MCF 10A (cell line): ENCODE measurements at regions not wholly inside any gene's neighbourhood (a gene's known extent, or its start where the extent isn't known, plus 50 kb on each side); places are given as distances from the start of the nearest gene placed in this dataset.

ENCODE experiments used
- BruUV-seq: library from RNA; stranded (reverse); fragments of 400-500 nt; replicated peaks from 2 replicates; lab custom pipeline; 2021; lab: Mats Ljungman, UMichigan
- CTCF ChIA-PET: fragments of 300-600 bp; sonication (Branson Sonifier 250); formaldehyde crosslinking; extraction: SDS; loops from one replicate; lab custom pipeline; 2021; ENCODE audit warnings: antibody characterized with exemption, inconsistent platforms; lab: Yijun Ruan, JAX
- POLR2A ChIA-PET: fragments of 300-600, 350-650 bp; sonication (Branson Sonifier 250); formaldehyde crosslinking; extraction: SDS; loops from one replicate; lab custom pipeline; 2020; ENCODE audit warnings: antibody characterized with exemption, inconsistent platforms; lab: Yijun Ruan, JAX
- DNase-seq: peaks from one replicate; pipeline ENCODE4 v3.0.0-alpha.2; 2018; ENCODE audit not compliant: unreplicated experiment
- H3K27ac Mint-ChIP-seq: one replicate; pipeline ENCODE4 v1.8.0; 2022; ENCODE audit warnings: mild to moderate bottlenecking, low read depth, mixed read lengths; ENCODE audit not compliant: unreplicated experiment
- H3K27me3 Mint-ChIP-seq: one replicate; pipeline ENCODE4 v1.8.0; 2022; ENCODE audit warnings: mixed read lengths; ENCODE audit not compliant: insufficient read depth, unreplicated experiment
- H3K36me3 Mint-ChIP-seq: one replicate; pipeline ENCODE4 v1.8.0; 2022; ENCODE audit warnings: mild to moderate bottlenecking, moderate library complexity, mixed read lengths; ENCODE audit not compliant: insufficient read depth, unreplicated experiment
- H3K4me1 Mint-ChIP-seq: one replicate; pipeline ENCODE4 v1.8.0; 2022; ENCODE audit warnings: mixed read lengths; ENCODE audit not compliant: insufficient read depth, unreplicated experiment
- H3K4me3 Mint-ChIP-seq: one replicate; pipeline ENCODE4 v1.8.0; 2022; ENCODE audit warnings: mild to moderate bottlenecking, moderate library complexity, mixed read lengths; ENCODE audit not compliant: unreplicated experiment
- H3K9me3 Mint-ChIP-seq: one replicate; pipeline ENCODE4 v1.8.0; 2022; ENCODE audit warnings: mixed read lengths; ENCODE audit not compliant: unreplicated experiment
- intact Hi-C: fragments of 100-400 bp; cut with micrococcal nuclease; formaldehyde crosslinking; loops from 2 replicates; pipeline ENCODE4 v1.14.1; 2022
- TF ChIP-seq, protein P1 (sequence below): fragments of 200-600 bp; IDR thresholded peaks from one replicate; pipeline ENCODE4 v1.8.0; 2022; ENCODE audit warnings: antibody characterized with exemption, mild to moderate bottlenecking; ENCODE audit not compliant: unreplicated experiment

DNA sequence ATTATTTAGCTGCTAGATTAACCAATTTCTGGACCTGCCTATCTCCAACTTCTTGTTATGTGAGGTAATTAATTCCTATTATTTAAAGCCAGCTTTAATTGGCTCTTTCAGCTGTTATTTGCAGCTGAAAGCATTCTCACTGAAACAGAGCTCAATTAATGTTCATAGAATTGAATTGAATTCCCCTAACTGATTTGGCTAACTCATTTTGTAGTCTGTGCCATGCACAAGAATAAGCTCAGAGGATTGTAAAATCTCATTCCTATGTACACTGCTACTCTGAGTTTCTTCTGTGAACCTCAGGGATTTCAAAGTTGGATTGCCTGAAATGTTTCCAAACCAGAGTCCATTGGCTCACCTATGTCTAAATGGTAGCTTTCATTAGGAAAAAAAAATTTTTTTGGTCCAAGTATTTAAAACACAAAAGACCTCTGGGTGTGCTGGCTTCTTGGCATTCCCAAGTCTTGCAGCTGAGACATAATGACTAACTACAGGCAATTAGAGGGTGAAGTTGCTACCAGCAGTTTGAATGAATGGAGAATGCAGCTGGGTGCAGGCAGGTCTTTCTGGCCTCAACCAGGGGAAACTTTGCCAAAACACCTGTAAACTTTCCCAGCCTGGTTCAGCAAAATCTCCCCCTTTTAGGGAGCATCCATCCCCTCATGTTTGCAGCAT is 134.3 kb downstream of the EDEM1 start:
- Mint-ChIP-seq H3K27me3 (no peaks in the 10 kb centered on the region), H3K9me3 (peaks cover 9% of the 10 kb centered on the region), H3K4me3 (no peak overlapping the region), H3K27ac (no peak overlapping the region), H3K4me1 (no peaks in the 10 kb centered on the region), H3K36me3 (no peaks in the 10 kb centered on the region)
- intact Hi-C loops: no loop called here
- TF ChIP-seq, protein P1, sequence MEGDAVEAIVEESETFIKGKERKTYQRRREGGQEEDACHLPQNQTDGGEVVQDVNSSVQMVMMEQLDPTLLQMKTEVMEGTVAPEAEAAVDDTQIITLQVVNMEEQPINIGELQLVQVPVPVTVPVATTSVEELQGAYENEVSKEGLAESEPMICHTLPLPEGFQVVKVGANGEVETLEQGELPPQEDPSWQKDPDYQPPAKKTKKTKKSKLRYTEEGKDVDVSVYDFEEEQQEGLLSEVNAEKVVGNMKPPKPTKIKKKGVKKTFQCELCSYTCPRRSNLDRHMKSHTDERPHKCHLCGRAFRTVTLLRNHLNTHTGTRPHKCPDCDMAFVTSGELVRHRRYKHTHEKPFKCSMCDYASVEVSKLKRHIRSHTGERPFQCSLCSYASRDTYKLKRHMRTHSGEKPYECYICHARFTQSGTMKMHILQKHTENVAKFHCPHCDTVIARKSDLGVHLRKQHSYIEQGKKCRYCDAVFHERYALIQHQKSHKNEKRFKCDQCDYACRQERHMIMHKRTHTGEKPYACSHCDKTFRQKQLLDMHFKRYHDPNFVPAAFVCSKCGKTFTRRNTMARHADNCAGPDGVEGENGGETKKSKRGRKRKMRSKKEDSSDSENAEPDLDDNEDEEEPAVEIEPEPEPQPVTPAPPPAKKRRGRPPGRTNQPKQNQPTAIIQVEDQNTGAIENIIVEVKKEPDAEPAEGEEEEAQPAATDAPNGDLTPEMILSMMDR: no peak
- BruUV-seq: no TSS peak
- DNase-seq: no peak
- CTCF ChIA-PET: interaction anchor here (1.0 kb wide), 1 partner anchor 12 kb away, joined by 3 read pairs; no protein-coding TSS in a partner anchor
- POLR2A ChIA-PET: no interaction called here

DNA sequence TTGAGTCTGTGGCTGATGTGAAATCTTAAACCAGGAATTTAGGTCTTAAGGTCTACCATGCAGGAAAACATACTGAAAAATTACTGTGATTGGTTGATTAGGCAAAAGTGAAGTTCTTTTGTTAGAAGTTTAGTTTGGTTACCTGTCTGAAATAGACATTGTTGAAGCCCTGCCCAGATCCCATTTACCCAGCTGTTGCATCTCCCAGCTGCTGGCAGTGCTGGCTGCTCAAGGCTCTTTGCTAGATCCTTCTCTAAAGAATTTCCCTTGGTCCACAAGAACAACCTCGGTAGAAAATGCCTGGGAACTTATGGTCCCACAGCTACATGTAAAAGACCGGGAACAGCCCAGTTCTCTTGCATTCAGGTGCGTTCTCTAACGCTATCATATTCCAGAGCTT is 137.3 kb downstream of the EDEM1 start:
- intact Hi-C loops: no loop called here
- Mint-ChIP-seq H3K36me3 (no peaks in the 10 kb centered on the region), H3K4me3 (no peak overlapping the region), H3K9me3 (peaks cover 9% of the 10 kb centered on the region), H3K4me1 (no peaks in the 10 kb centered on the region), H3K27ac (no peak overlapping the region), H3K27me3 (no peaks in the 10 kb centered on the region)
- no TSS peak for BruUV-seq
- ChIA-PET CTCF (interaction anchor here (0.7 kb wide), 1 partner anchor 1951 kb away, joined by 3 read pairs; no protein-coding TSS in a partner anchor), POLR2A (no interaction called here)
- no peak for DNase-seq
- TF ChIP-seq, protein P1: no peak

DNA sequence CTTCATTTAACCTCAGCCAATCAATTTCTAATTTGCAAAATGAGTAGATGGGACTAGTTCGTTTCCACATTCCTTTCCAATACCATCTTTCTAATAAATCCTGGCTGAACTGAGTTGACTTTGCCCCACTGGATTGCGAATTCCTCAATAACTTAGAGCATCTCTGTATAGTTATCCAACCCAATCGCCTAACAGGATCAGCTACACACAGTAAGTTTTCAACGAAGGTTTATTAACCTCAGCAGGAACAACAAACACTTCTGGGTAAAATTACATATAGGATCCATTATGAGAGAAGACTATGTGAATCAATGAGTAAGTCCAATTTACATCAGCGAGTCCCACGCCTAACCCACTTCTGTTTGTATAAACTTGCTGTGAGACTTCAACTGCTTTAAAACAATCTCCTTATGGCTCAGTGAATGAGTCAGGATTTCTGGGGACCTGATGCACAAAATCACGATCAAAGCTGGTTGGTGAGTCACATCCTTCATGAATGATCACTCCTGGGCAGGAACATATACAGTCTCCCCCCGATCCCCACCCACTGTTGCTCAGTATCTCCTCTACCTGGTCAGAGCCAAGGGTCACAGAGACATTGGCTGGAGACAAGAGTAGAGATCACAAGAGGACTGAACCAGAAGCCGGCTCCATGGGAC is 142.8 kb downstream of the EDEM1 start:
- Mint-ChIP-seq H3K9me3 (peaks cover 9% of the 10 kb centered on the region), H3K4me3 (no peak overlapping the region), H3K4me1 (peaks cover 8% of the 10 kb centered on the region), H3K36me3 (no peaks in the 10 kb centered on the region), H3K27ac (no peak overlapping the region), H3K27me3 (no peaks in the 10 kb centered on the region)
- no TSS peak for BruUV-seq
- TF ChIP-seq, protein P1: no peak
- ChIA-PET CTCF (interaction anchor here (0.7 kb wide), 1 partner anchor 40 kb away, joined by 3 read pairs; no protein-coding TSS in a partner anchor), POLR2A (no interaction called here)
- intact Hi-C loops: no loop called here
- peak; percentile 11 for DNase-seq

DNA sequence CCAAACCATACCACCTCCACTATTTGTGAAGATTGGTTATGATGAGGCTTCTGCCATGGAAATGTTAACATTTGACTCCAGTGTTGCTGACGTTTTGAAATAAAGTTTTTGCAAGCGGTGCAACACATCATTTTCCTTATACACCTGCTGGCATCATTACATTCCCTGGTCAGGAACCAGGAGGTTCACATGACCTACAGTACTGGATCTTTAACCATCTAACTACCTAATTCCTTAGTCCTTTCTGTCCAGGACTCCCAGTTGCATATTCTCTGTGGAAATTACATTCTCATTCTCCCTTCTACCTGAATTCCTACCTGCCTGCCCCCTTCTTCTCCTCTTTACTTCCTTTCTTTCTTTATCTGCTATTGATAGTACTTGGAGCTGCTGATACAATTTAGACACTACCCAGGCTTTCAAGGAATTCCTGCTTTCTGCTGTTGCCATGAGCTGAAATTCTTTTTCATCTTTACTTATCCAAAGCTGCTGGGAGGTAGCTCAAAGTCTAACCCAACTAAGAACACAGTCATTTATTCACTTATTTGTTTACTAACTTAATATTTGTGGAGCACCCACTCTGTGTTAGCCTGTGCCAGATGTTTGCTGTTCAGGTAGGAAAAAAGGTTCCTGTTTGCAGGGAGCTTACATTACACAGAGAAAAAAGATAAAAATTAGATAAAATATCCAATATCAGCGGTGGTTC is 144.2 kb downstream of the EDEM1 start:
- Mint-ChIP-seq H3K4me1 (peaks cover 8% of the 10 kb centered on the region), H3K9me3 (no peaks in the 10 kb centered on the region), H3K36me3 (no peaks in the 10 kb centered on the region), H3K27me3 (no peaks in the 10 kb centered on the region), H3K4me3 (no peak overlapping the region), H3K27ac (no peak overlapping the region)
- intact Hi-C loops: no loop called here
- DNase-seq: no peak
- BruUV-seq: no TSS peak
- ChIA-PET POLR2A (interaction anchor here (0.7 kb wide), 1 partner anchor 464 kb away, joined by 3 read pairs; no protein-coding TSS in a partner anchor), CTCF (interaction anchor here (0.6 to 0.7 kb wide), 2 partner anchors 195 to 1103 kb away, joined by 3 read pairs; no protein-coding TSS in a partner anchor)
- TF ChIP-seq, protein P1: no peak
